H1 (cell line): ENCODE measurements at regions not wholly inside any gene's neighbourhood (a gene's known extent, or its start where the extent isn't known, plus 50 kb on each side); places are given as distances from the start of the nearest gene placed in this dataset.

Experiments
- CTCF ChIA-PET: fragments of 300-600 bp; sonication (Branson Sonifier 250); formaldehyde crosslinking; loops from one replicate; lab custom pipeline; 2021; ENCODE audit not compliant: partially characterized antibody; lab: Charles Lee
- POLR2A ChIA-PET: fragments of 300-600 bp; sonication (Branson Sonifier 250); formaldehyde crosslinking; loops from one replicate; lab custom pipeline; 2021; ENCODE audit warnings: inconsistent platforms; ENCODE audit not compliant: partially characterized antibody; lab: Charles Lee
- DNase-seq, 2 experiments: peaks; one replicate each; pipeline versions ENCODE4 v3.0.0 to v3.0.0-alpha.2; 2010 to 2022; ENCODE audit warnings: low spot score in 2 of 2, low read depth in 1 of 2, mixed read lengths in 1 of 2
- FAIRE-seq: peaks from 2 replicates; lab custom pipeline; 2011; peaks lifted over from hg19 to GRCh38; lab: Jason Lieb, UNC
- H2AFZ ChIP-seq: 2 replicates; pipeline ENCODE4 v1.8.1; 2012; ENCODE audit warnings: low read length, inconsistent platforms
- H2AK5ac ChIP-seq: 2 replicates; pipeline ENCODE4 v1.6.1; 2013; ENCODE audit warnings: low read depth, low read length
- H2BK120ac ChIP-seq: replicated peaks from 2 replicates; pipeline ENCODE3; 2013; ENCODE audit warnings: low read depth, low read length, inconsistent platforms
- H2BK12ac ChIP-seq: 2 replicates; pipeline ENCODE4 v1.6.1; 2013; ENCODE audit warnings: low read depth, low read length
- H2BK15ac ChIP-seq: 2 replicates; pipeline ENCODE4 v1.6.1; 2013; ENCODE audit warnings: low read length
- H2BK20ac ChIP-seq: 2 replicates; pipeline ENCODE4 v1.6.1; 2013; ENCODE audit warnings: low read length
- H2BK5ac ChIP-seq: 2 replicates; pipeline ENCODE4 v1.6.1; 2013; ENCODE audit warnings: low read depth, low read length
- H3K14ac ChIP-seq: 2 replicates; pipeline ENCODE4 v1.6.1; 2013; ENCODE audit warnings: inconsistent platforms; ENCODE audit not compliant: insufficient read length
- H3K18ac ChIP-seq: 2 replicates; pipeline ENCODE4 v1.6.1; 2013; ENCODE audit warnings: low read length; ENCODE audit errors: extremely low read depth
- H3K23ac ChIP-seq: 2 replicates; pipeline ENCODE4 v1.6.1; 2013; ENCODE audit warnings: inconsistent platforms; ENCODE audit not compliant: insufficient read length
- H3K23me2 ChIP-seq: 2 replicates; pipeline ENCODE4 v1.6.1; 2013; ENCODE audit warnings: low read depth, low read length
- H3K27ac ChIP-seq: 2 replicates; pipeline ENCODE4 v1.6.1; 2011; ENCODE audit warnings: low read depth, low read length, inconsistent platforms
- H3K27me3 ChIP-seq, 4 experiments: replicated peaks in 1 of 4; 1 replicate in 1 of 4; 2 replicates in 3 of 4; pipeline versions ENCODE4 v1.6.1 to v1.8.1; 2011 to 2013; ENCODE audit warnings: low read length in 3 of 4, mild to moderate bottlenecking in 3 of 4, inconsistent platforms in 2 of 4, mixed read lengths in 2 of 4, moderate library complexity in 1 of 4; ENCODE audit not compliant: control insufficient read depth in 3 of 4, insufficient read depth in 3 of 4; ENCODE audit errors: extremely low read depth in 1 of 4
- H3K36me3 ChIP-seq, 4 experiments: 2 replicates each; pipeline versions ENCODE4 v1.6.1 to v1.8.1; 2011 to 2013; ENCODE audit warnings: mild to moderate bottlenecking in 4 of 4, low read length in 3 of 4, moderate library complexity in 2 of 4, control low read depth in 1 of 4, inconsistent platforms in 1 of 4; ENCODE audit not compliant: insufficient read depth in 4 of 4, control insufficient read depth in 2 of 4
- H3K4ac ChIP-seq: replicated peaks from 2 replicates; pipeline ENCODE3; 2013; ENCODE audit warnings: low read length, low read depth, mixed read lengths, inconsistent platforms; ENCODE audit not compliant: insufficient read length
- H3K4me1 ChIP-seq, 4 experiments: replicated peaks in 1 of 4; 1 replicate in 1 of 4; 2 replicates in 3 of 4; pipeline versions ENCODE4 v1.6.1 to v1.8.1; 2011 to 2013; ENCODE audit warnings: low read length in 3 of 4, inconsistent platforms in 2 of 4, mixed read lengths in 1 of 4; ENCODE audit not compliant: insufficient read depth in 4 of 4, control insufficient read depth in 3 of 4
- H3K4me2 ChIP-seq, 2 experiments: 2 replicates each; pipeline versions ENCODE4 v1.6.1 to v1.8.1; 2011 to 2013; ENCODE audit warnings: low read depth in 2 of 2, low read length in 2 of 2, control low read depth in 1 of 2, inconsistent platforms in 1 of 2, mild to moderate bottlenecking in 1 of 2; ENCODE audit not compliant: insufficient read depth in 1 of 2
- H3K4me3 ChIP-seq, 4 experiments: fragments of 200-600, 300-600 bp in 1 of 4; sonication (generic), shearing (Covaris generic), sonication (Bioruptor Twin) in 1 of 4; 2 replicates each; pipeline versions ENCODE4 v1.5.1 to v1.8.1; 2011 to 2016; ENCODE audit warnings: low read length in 4 of 4, low read depth in 3 of 4, control low read depth in 2 of 4, inconsistent platforms in 2 of 4, mild to moderate bottlenecking in 2 of 4, mixed read lengths in 1 of 4, moderate library complexity in 1 of 4; ENCODE audit not compliant: insufficient read depth in 2 of 4; ENCODE audit errors: extremely low read depth in 1 of 4
- H3K56ac ChIP-seq: replicated peaks from 2 replicates; pipeline ENCODE3; 2013; ENCODE audit warnings: low read depth, mild to moderate bottlenecking, mixed read lengths, low read length, inconsistent platforms; ENCODE audit not compliant: insufficient read length
- H3K79me1 ChIP-seq: 2 replicates; pipeline ENCODE4 v1.6.1; 2013; ENCODE audit warnings: low read depth, low read length, control low read depth
- H3K79me2 ChIP-seq, 2 experiments: 2 replicates each; pipeline versions ENCODE4 v1.6.1 to v1.8.1; 2012 to 2013; ENCODE audit warnings: low read length in 2 of 2, mild to moderate bottlenecking in 2 of 2, inconsistent platforms in 1 of 2; ENCODE audit not compliant: insufficient read depth in 2 of 2, control insufficient read depth in 1 of 2
- H3K9ac ChIP-seq, 4 experiments: replicated peaks in 1 of 4; 1 replicate in 1 of 4; 2 replicates in 3 of 4; pipeline versions ENCODE4 v1.6.1 to v1.8.1; 2011 to 2013; ENCODE audit warnings: low read depth in 3 of 4, low read length in 3 of 4, control low read depth in 2 of 4, mild to moderate bottlenecking in 2 of 4, moderate library complexity in 2 of 4, inconsistent platforms in 1 of 4; ENCODE audit errors: extremely low read depth in 1 of 4
- H3K9me3 ChIP-seq, 2 experiments: 2 replicates each; pipeline versions ENCODE4 v1.6.1 to v1.8.1; 2012 to 2013; ENCODE audit warnings: mild to moderate bottlenecking in 2 of 2, moderate library complexity in 2 of 2, control low read depth in 1 of 2, inconsistent platforms in 1 of 2, low read depth in 1 of 2, low read length in 1 of 2, mixed read lengths in 1 of 2; ENCODE audit not compliant: insufficient read depth in 2 of 2
- H4K20me1 ChIP-seq, 2 experiments: replicated peaks in 1 of 2; 2 replicates each; pipeline versions ENCODE3 to v1.8.1; 2011 to 2013; ENCODE audit warnings: inconsistent platforms in 2 of 2, low read length in 2 of 2, mild to moderate bottlenecking in 1 of 2; ENCODE audit not compliant: insufficient read depth in 2 of 2, control insufficient read depth in 1 of 2
- H4K5ac ChIP-seq: 2 replicates; pipeline ENCODE4 v1.6.1; 2013; ENCODE audit warnings: low read length, low read depth, mixed read lengths, inconsistent platforms; ENCODE audit not compliant: insufficient read length
- H4K8ac ChIP-seq: 2 replicates; pipeline ENCODE4 v1.8.0; 2013; ENCODE audit warnings: mild to moderate bottlenecking, moderate library complexity, low read length, inconsistent platforms; ENCODE audit not compliant: insufficient read depth; ENCODE audit errors: extremely low read depth
- H4K91ac ChIP-seq: replicated peaks from 2 replicates; pipeline ENCODE3; 2013; ENCODE audit warnings: low read length, mixed read lengths, inconsistent platforms; ENCODE audit not compliant: insufficient read length
- ATF3 ChIP-seq: IDR thresholded peaks from 2 replicates; pipeline ENCODE4 v1.6.1; 2011; ENCODE audit warnings: low read depth, mild to moderate bottlenecking, low read length; ENCODE audit not compliant: insufficient read depth
- BACH1 ChIP-seq: IDR thresholded peaks from 2 replicates; pipeline ENCODE4 v1.6.1; 2012; ENCODE audit warnings: low read length, improper control_type of control experiment
- CHD2 ChIP-seq: IDR thresholded peaks from 2 replicates; pipeline ENCODE4 v1.6.1; 2012; ENCODE audit warnings: low read length, improper control_type of control experiment
- FOSL1 ChIP-seq: IDR thresholded peaks from 2 replicates; pipeline ENCODE4 v1.6.1; 2011; ENCODE audit warnings: mild to moderate bottlenecking, low read depth, low read length, moderate library complexity; ENCODE audit not compliant: insufficient read depth
- GABPA ChIP-seq: IDR thresholded peaks from 2 replicates; pipeline ENCODE4 v1.6.1; 2011; ENCODE audit warnings: mild to moderate bottlenecking, low read length, moderate library complexity, borderline replicate concordance; ENCODE audit not compliant: insufficient read depth
- KDM4A ChIP-seq: IDR thresholded peaks from one replicate; pipeline ENCODE4 v1.7.1; 2012; ENCODE audit warnings: low read depth, mild to moderate bottlenecking, moderate library complexity, low read length, inconsistent platforms; ENCODE audit not compliant: severe bottlenecking
- KDM5A ChIP-seq: fragments of 200-600 bp; IDR thresholded peaks from 2 replicates; pipeline ENCODE4 v1.7.1; 2012; ENCODE audit warnings: mild to moderate bottlenecking, low read length, inconsistent platforms, mixed read lengths
- SP1 ChIP-seq: IDR thresholded peaks from 2 replicates; pipeline ENCODE4 v1.6.1; 2011; ENCODE audit warnings: low read depth, low read length
- SP4 ChIP-seq: IDR thresholded peaks from 2 replicates; pipeline ENCODE4 v1.6.1; 2012; ENCODE audit warnings: low read length, inconsistent platforms
- USF2 ChIP-seq: IDR thresholded peaks from 2 replicates; pipeline ENCODE4 v1.6.1; 2011; ENCODE audit warnings: low read length, improper control_type of control experiment
- YY1 ChIP-seq: IDR thresholded peaks from 2 replicates; pipeline ENCODE4 v1.6.1; 2011; ENCODE audit warnings: low read depth, mild to moderate bottlenecking, low read length
- ZNF274 ChIP-seq: IDR thresholded peaks from 2 replicates; pipeline ENCODE4 v1.7.0; 2012; ENCODE audit warnings: low read length, borderline replicate concordance; ENCODE audit errors: extremely low read depth
- WGBS, 2 experiments: shearing (Covaris generic) in 1 of 2; methylation state at CpG; one replicate each; pipeline versions ENCODE4 v1.1.6 to v1.1.7; 2013 to 2015; ENCODE audit warnings: low lambda C conversion rate in 2 of 2, mixed read lengths in 2 of 2, inconsistent platforms in 1 of 2, low coverage in 1 of 2, missing lambda C conversion rate in 1 of 2; ENCODE audit not compliant: insufficient replicate concordance in 2 of 2, insufficient coverage in 1 of 2, insufficient read length in 1 of 2; ENCODE audit errors: extremely low coverage in 1 of 2, missing lambda C conversion rate in 1 of 2; 5-methylcytosine and 5-hydroxymethylcytosine counted together
- TF ChIP-seq, protein P1 (sequence below): IDR thresholded peaks from 2 replicates; pipeline ENCODE4 v1.6.1; 2012; ENCODE audit warnings: low read length, inconsistent platforms

- H3K4me3 ChIP-seq = no peak overlapping the region
- H3K36me3 ChIP-seq = no peaks in the 10 kb centered on the region
- H3K23me2 ChIP-seq = no peaks in the 10 kb centered on the region
- no peak overlapping the region for H3K14ac ChIP-seq
- H3K56ac ChIP-seq = no peak overlapping the region
- no peak overlapping the region for H3K18ac ChIP-seq
- no peak overlapping the region for H2BK20ac ChIP-seq
- H4K20me1 ChIP-seq = no peaks in the 10 kb centered on the region
- DNase-seq = no peak
- no peak overlapping the region for H3K27ac ChIP-seq
- no peaks in the 10 kb centered on the region for H3K9me3 ChIP-seq
- H2BK120ac ChIP-seq = no peak overlapping the region
- no peak overlapping the region for H4K5ac ChIP-seq
- no peak overlapping the region for H3K4me2 ChIP-seq
- H2BK12ac ChIP-seq = no peak overlapping the region
- H2BK15ac ChIP-seq = no peak overlapping the region
- WGBS, 2 experiments = 80% methylated on average over 3 of the region's 3 CpGs; no CpG with 5 or more reads in 1 of the 2 experiments
- no peak overlapping the region for H3K4ac ChIP-seq
- no peak for FAIRE-seq
- H3K23ac ChIP-seq = no peak overlapping the region
- H4K91ac ChIP-seq = no peak overlapping the region
- no peak overlapping the region for H4K8ac ChIP-seq
- CTCF ChIA-PET = no interaction called here
- no peaks in the 10 kb centered on the region for H3K4me1 ChIP-seq
- no peaks in the 10 kb centered on the region for H3K27me3 ChIP-seq
- no peak overlapping the region for H2BK5ac ChIP-seq
- no peaks in the 10 kb centered on the region for H3K79me1 ChIP-seq
- no peak overlapping the region for H3K9ac ChIP-seq
- no peaks in the 10 kb centered on the region for H3K79me2 ChIP-seq
- POLR2A ChIA-PET = no interaction called here
- no peak overlapping the region for H2AK5ac ChIP-seq
- H2AFZ ChIP-seq = no peak overlapping the region
- TF ChIP-seq ZNF274 = no peak
- TF ChIP-seq BACH1 = no peak
- no peak for TF ChIP-seq FOSL1
- TF ChIP-seq KDM5A = no peak
- TF ChIP-seq, protein P1, sequence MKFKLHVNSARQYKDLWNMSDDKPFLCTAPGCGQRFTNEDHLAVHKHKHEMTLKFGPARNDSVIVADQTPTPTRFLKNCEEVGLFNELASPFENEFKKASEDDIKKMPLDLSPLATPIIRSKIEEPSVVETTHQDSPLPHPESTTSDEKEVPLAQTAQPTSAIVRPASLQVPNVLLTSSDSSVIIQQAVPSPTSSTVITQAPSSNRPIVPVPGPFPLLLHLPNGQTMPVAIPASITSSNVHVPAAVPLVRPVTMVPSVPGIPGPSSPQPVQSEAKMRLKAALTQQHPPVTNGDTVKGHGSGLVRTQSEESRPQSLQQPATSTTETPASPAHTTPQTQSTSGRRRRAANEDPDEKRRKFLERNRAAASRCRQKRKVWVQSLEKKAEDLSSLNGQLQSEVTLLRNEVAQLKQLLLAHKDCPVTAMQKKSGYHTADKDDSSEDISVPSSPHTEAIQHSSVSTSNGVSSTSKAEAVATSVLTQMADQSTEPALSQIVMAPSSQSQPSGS = no peak
- no peak for TF ChIP-seq KDM4A
- no peak for TF ChIP-seq USF2
- no peak for TF ChIP-seq SP1
- no peak for TF ChIP-seq ATF3
- no peak for TF ChIP-seq SP4
- no peak for TF ChIP-seq GABPA
- TF ChIP-seq YY1 = no peak
- TF ChIP-seq CHD2 = no peak
Observed at GRCh38 chr7:12861070-12861469, 173.6 kb downstream of the ARL4A start.
